DMS79 treated with DMSO at 0.1 percent for 48 hours (cell line): ENCODE measurements at regions not wholly inside any gene's neighbourhood (a gene's known extent, or its start where the extent isn't known, plus 50 kb on each side); places are given as distances from the start of the nearest gene placed in this dataset.

Source experiments
- DNase-seq: peaks from one replicate; lab custom pipeline; 2025; lab: John Stamatoyannopoulos, UW

- DNase-seq = no peak
Observed at GRCh38 chr21:34192646-34193285, 119.4 kb downstream of the MRPS6 start.

GRCh38 chr21:34195335-34195734 lies 122.0 kb downstream of the MRPS6 start:
- no peak for DNase-seq

- DNase-seq = no peak
Observed at GRCh38 chr21:34196996-34197395, 123.6 kb downstream of the MRPS6 start.

GRCh38 chr21:34197561-34197960 lies 124.2 kb downstream of the MRPS6 start:
- DNase-seq = no peak

GRCh38 chr21:34198231-34199120 lies 125.1 kb downstream of the MRPS6 start:
- peak; percentile 40 for DNase-seq

- no peak for DNase-seq
Observed at GRCh38 chr21:34199121-34199910, 125.9 kb downstream of the MRPS6 start.

- DNase-seq = no peak
Observed at GRCh38 chr21:34200288-34200905, 127.0 kb downstream of the MRPS6 start.

- no peak for DNase-seq
Observed at GRCh38 chr21:34201001-34201400, 127.6 kb downstream of the MRPS6 start.

GRCh38 chr21:34201481-34201858 lies 128.1 kb downstream of the MRPS6 start:
- no peak for DNase-seq

GRCh38 chr21:34202553-34203372 lies 129.4 kb downstream of the MRPS6 start:
- peak; percentile 41 for DNase-seq

GRCh38 chr21:34203851-34204420 lies 130.6 kb downstream of the MRPS6 start:
- peak; percentile 85 for DNase-seq

- peak; percentile 90 for DNase-seq
Observed at GRCh38 chr21:34204481-34205439, 131.4 kb downstream of the MRPS6 start.

- DNase-seq = peak; percentile 84
Observed at GRCh38 chr21:34205811-34206571, 132.6 kb downstream of the MRPS6 start.

- no peak for DNase-seq
Observed at GRCh38 chr21:34213959-34214358, 140.6 kb downstream of the MRPS6 start.

- no peak for DNase-seq
Observed at GRCh38 chr21:34215501-34215900, 142.1 kb downstream of the MRPS6 start.

- DNase-seq = no peak
Observed at GRCh38 chr21:34215911-34216717, 142.7 kb downstream of the MRPS6 start.

- no peak for DNase-seq
Observed at GRCh38 chr21:34216718-34217032, 143.3 kb downstream of the MRPS6 start.

- DNase-seq = no peak
Observed at GRCh38 chr21:34217263-34217662, 143.9 kb downstream of the MRPS6 start.
